Gastrocnemius medialis (tissue), 4 donors: ENCODE measurements at regions not wholly inside any gene's neighbourhood (a gene's known extent, or its start where the extent isn't known, plus 50 kb on each side); places are given as distances from the start of the nearest gene placed in this dataset.

Experiments
- CTCF ChIP-seq, 5 experiments: fragments of 450-650 bp in 3 of 5; fragments of 200-600 bp in 2 of 5; sonication (generic) in 2 of 5; IDR thresholded peaks in 4 of 5; conservative IDR thresholded peaks in 1 of 5; 1 replicate in 4 of 5; 2 replicates in 1 of 5; pipeline ENCODE4 v1.5.1; 2016 to 2019; ENCODE audit warnings: antibody characterized with exemption in 5 of 5, mild to moderate bottlenecking in 3 of 5, moderate library complexity in 3 of 5
- POLR2A ChIP-seq, 2 donors: fragments of 450-650 bp; IDR thresholded peaks; one replicate each; pipeline ENCODE4 v1.6.1; 2017; ENCODE audit warnings: antibody characterized with exemption in 2 of 2, mild to moderate bottlenecking in 2 of 2, moderate library complexity in 2 of 2

- TF ChIP-seq CTCF (IDR thresholded peaks at IDR 0.05 in 4 of 5, conservative IDR thresholded peaks at IDR 0.05 in 1 of 5) (no peak), POLR2A (IDR thresholded peaks at IDR 0.05) (no peak)
Measured at GRCh38 chr5:135642488-135642870, 63.7 kb upstream of the CXCL14 start.
